ENCODE measurements at regions not wholly inside any gene's neighbourhood (a gene's known extent, or its start where the extent isn't known, plus 50 kb on each side); places are given as distances from the start of the nearest gene placed in this dataset.
"Not testable (repeated sequence)": the region's sequence is repeated elsewhere in the genome, so short reads cannot be mapped to it uniquely, and the experiment has no call there.

- DNase-seq (ENCODE audit: low read depth), result no peak
- no peak overlapping the region for H3K4me3 ChIP-seq (ENCODE audit: low read depth, low read length)
- no peak for TF ChIP-seq CTCF (IDR thresholded peaks at IDR 0.05; ENCODE audit: low read depth, low read length, missing control alignments)
Observed at GRCh38 chrX:151088221-151088620, 88.2 kb upstream of the GPR50 start.

DNA sequence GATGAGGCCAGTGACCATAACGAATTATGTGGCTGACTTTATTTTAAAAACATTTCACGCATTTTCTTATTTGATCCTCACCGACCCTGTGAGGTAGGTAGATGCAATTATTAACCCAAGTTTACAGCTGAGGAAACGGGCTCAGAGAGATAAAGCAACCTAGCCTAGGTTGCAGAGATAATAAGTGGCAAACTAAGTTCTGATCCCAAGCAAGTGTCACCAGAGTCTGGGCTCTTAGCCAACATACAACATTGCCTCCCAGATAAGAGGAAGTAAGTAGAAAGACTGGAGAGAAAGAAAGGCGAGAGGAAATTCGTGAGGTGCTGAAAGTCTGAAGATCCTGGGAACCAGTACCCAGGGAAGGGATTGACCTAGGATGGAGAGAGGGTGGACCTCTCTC lies 77.4 kb upstream of the GPR50 start:
- H3K4me3 ChIP-seq (ENCODE audit: low read depth, low read length), result no peak overlapping the region
- no peak for DNase-seq (ENCODE audit: low read depth)
- no peak for TF ChIP-seq CTCF (IDR thresholded peaks at IDR 0.05; ENCODE audit: low read depth, low read length, missing control alignments)

DNA sequence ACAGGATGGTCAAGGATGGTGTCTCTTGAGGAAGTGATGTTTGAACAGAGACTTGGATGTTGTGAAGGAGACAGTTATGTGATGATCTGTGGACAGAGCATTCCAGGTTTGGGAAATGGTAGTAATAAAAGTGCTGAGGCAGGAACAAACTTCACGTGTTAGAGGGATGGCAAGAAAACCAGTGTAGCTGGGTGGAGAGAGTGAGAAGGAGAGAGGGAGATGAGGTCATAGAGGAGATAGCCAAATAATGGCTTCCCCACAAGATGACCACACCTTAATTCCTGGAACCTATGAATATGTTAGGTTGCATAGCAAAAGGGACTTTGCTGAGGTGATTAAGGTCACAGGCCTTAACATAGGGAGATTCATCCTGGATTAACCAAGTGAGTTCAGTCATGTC lies 75.6 kb upstream of the GPR50 start:
- TF ChIP-seq CTCF (IDR thresholded peaks at IDR 0.05; ENCODE audit: low read depth, low read length, missing control alignments), result no peak
- no peak overlapping the region for H3K4me3 ChIP-seq (ENCODE audit: low read depth, low read length)

DNA sequence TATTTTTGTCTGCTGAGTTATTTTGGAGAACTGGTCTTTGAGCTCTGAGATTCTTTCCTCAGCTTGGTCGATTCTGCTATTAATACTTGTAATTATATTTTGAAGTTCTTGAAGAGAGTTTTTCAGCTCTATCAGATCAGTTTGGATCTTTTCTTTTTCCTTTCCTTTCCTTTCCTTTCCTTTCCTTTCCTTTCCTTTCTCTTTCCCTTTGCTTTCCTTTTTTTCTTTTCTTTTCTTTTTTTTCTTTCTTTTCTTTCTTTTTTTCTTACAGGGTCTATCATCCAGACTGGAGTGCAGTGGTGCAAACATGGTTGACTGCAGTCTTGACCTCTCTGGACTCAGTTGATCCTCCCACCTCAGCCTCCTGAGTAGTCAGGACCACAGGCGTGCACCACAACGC lies 63.2 kb upstream of the GPR50 start:
- not testable (repeated sequence) for DNase-seq (ENCODE audit: low read depth)

More for the DNA sequence above, 75.6 kb upstream of the GPR50 start:
- DNase-seq (ENCODE audit: low read depth), result no peak

More for the DNA sequence above, 63.2 kb upstream of the GPR50 start:
- not testable (repeated sequence) for H3K4me3 ChIP-seq (ENCODE audit: low read depth, low read length)
